B cell (primary cell): ENCODE measurements at regions not wholly inside any gene's neighbourhood (a gene's known extent, or its start where the extent isn't known, plus 50 kb on each side); places are given as distances from the start of the nearest gene placed in this dataset.

Experiments used
- CTCF ChIP-seq: fragments of 200-600 bp; IDR thresholded peaks from one replicate; pipeline ENCODE4 v1.8.0; 2022; ENCODE audit warnings: antibody characterized with exemption, mild to moderate bottlenecking
- EZH2 ChIP-seq: IDR thresholded peaks from 2 replicates; pipeline ENCODE4 v1.6.1; 2012; ENCODE audit warnings: borderline replicate concordance, low read depth, mild to moderate bottlenecking, moderate library complexity, low read length; ENCODE audit not compliant: insufficient read depth, poor library complexity, severe bottlenecking

GRCh38 chr13:61010358-61010757, 405.3 kb downstream of the PCDH20 start:
- no peak for TF ChIP-seq CTCF
- no peak for TF ChIP-seq EZH2
